ENCODE measurements at regions not wholly inside any gene's neighbourhood (a gene's known extent, or its start where the extent isn't known, plus 50 kb on each side); places are given as distances from the start of the nearest gene placed in this dataset.

DNA sequence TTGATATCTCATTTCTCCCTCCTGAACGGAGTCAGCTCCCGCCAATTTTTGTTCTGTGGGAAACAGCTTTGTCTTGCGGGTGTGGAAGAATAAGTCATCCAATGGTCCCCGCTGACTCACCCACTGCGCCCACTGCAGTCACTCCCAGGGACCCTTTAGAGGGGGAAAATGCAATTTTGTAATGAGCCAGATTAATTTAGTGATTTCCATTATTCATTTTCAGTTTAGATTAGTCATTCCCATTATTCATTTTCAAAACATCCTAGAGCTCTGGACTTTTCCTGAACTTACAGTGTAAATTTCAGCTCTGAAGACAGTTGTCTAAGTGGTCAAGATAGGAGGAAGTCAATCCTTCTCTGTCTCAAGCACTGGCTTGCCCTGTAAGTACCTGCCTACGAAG lies 154.9 kb upstream of the TMEM72 start:
- Mint-ChIP-seq H3K27me3 (ENCODE audit: low read depth) (no peaks in the 10 kb centered on the region), H3K4me1 (ENCODE audit: low read depth) (no peaks in the 10 kb centered on the region), H3K9me3 (no peaks in the 10 kb centered on the region), H3K4me3 (ENCODE audit: low read depth) (no peak overlapping the region), H3K27ac (no peak overlapping the region), H3K36me3 (ENCODE audit: low read depth) (no peaks in the 10 kb centered on the region)
- DNase-seq (ENCODE audit: low spot score) = no peak
- intact Hi-C loops (cut with micrococcal nuclease) = no loop called here

DNA sequence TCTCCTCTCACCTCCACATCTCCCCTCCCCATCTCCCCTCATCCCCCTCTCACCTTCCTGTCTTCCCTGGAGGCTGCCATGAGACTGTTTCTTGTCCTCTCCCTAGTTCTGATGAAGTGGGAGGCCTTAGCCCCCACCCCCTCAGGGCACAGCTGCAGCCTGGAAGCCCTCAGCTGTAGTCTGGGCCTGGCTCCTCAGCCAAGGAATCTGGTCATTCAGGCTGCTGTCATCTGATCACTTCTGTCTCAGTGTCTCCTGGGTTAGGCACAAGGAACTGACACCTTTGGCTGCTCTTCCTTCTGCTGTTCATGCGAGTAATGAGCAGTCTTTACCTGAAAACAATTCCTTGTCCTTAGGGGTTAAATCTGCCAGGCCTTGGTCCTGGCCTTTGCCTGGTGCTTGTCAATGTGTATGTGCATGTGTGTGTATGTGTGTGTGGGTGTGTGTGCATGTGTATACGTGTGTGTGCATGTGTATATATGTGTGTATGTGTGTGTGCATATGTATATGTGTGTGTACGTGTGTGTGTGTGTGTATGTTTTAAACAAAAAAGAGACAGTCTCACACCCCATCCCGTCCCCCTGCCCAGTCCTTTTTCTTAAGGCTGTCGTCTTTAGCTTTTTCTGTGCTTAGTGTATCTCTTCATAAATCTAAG lies 153.5 kb upstream of the TMEM72 start:
- no peaks in the 10 kb centered on the region for H3K36me3 Mint-ChIP-seq (ENCODE audit: low read depth)
- H3K9me3 Mint-ChIP-seq = no peaks in the 10 kb centered on the region
- no peak for DNase-seq (ENCODE audit: low spot score)
- H3K4me1 Mint-ChIP-seq (ENCODE audit: low read depth) = no peaks in the 10 kb centered on the region
- H3K27me3 Mint-ChIP-seq (ENCODE audit: low read depth) = no peaks in the 10 kb centered on the region
- intact Hi-C loops (cut with micrococcal nuclease) = no loop called here
- H3K27ac Mint-ChIP-seq = no peak overlapping the region
- no peak overlapping the region for H3K4me3 Mint-ChIP-seq (ENCODE audit: low read depth)

DNA sequence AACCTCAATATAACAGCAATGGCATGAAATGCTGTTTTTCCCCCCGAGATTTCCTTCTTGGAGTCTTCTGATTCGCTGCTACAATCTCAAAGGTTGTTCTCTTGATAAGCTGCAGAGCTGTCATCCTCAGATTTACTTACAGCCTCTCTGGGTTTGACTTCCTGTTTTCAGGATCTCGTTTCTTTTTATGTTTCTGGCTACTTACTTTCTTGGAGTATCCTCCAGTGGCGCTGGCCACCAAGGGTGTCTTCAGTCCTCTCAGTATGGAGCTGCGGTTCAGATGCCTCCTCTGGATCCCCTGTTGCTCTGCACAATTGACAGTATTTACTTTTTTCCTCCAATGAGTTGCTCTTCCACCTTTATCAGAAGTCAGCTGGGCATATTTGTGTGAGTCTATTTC lies 152.0 kb upstream of the TMEM72 start:
- no peaks in the 10 kb centered on the region for H3K27me3 Mint-ChIP-seq (ENCODE audit: low read depth)
- H3K9me3 Mint-ChIP-seq = no peaks in the 10 kb centered on the region
- H3K36me3 Mint-ChIP-seq (ENCODE audit: low read depth) = no peaks in the 10 kb centered on the region
- H3K27ac Mint-ChIP-seq = no peak overlapping the region
- intact Hi-C loops (cut with micrococcal nuclease) = no loop called here
- H3K4me3 Mint-ChIP-seq (ENCODE audit: low read depth) = no peak overlapping the region
- no peak for DNase-seq (ENCODE audit: low spot score)
- no peaks in the 10 kb centered on the region for H3K4me1 Mint-ChIP-seq (ENCODE audit: low read depth)

DNA sequence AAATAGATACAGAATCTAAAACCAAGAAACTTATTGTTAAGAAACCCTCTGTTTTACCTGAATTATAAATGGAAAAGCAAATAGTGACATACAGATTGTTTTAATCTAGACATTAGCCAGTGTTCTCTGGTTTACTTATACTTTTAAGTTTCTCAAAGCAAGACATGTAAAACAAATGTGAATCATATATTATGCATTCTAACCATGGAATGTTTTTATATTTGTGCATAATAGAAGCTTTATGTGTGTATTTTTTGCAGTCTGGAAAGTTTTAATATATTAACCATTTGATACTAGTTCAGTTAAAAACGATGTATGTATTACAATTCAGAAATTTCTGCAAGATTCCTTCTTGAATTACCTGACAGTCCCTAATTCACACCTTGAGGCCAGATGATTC lies 150.6 kb upstream of the TMEM72 start:
- H3K36me3 Mint-ChIP-seq (ENCODE audit: low read depth) = no peaks in the 10 kb centered on the region
- DNase-seq (ENCODE audit: low spot score) = no peak

DNA sequence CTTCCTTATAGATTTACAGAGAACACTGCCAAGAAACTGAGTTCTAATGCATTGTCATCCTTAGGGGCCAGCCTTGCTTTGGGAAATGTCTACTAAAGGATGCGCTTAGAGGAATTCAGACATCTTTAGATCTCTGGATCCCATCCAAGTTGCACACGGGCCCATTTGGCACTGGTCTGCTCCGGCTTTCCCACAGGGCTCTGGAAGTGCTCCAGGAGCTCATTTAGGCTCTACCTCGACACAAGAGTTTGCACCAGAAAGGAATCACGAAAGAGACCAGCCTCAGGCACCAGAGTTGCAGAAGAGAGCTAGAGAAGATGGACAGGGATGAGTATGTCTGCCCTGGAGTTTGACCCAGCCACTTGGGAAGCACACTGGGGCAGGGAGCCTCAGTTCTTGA lies 150.1 kb upstream of the TMEM72 start:
- Mint-ChIP-seq H3K4me3 (ENCODE audit: low read depth) (no peak overlapping the region), H3K4me1 (ENCODE audit: low read depth) (no peaks in the 10 kb centered on the region), H3K27ac (no peak overlapping the region), H3K9me3 (no peaks in the 10 kb centered on the region), H3K27me3 (ENCODE audit: low read depth) (peaks cover 2% of the 10 kb centered on the region), H3K36me3 (ENCODE audit: low read depth) (no peaks in the 10 kb centered on the region)
- DNase-seq (ENCODE audit: low spot score) = no peak
- intact Hi-C loops (cut with micrococcal nuclease) = no loop called here

More for the DNA sequence above, 150.6 kb upstream of the TMEM72 start:
- intact Hi-C loops (cut with micrococcal nuclease) = no loop called here
- H3K4me3 Mint-ChIP-seq (ENCODE audit: low read depth) = no peak overlapping the region
- no peaks in the 10 kb centered on the region for H3K9me3 Mint-ChIP-seq
- H3K27me3 Mint-ChIP-seq (ENCODE audit: low read depth) = peaks cover 2% of the 10 kb centered on the region
- H3K27ac Mint-ChIP-seq = no peak overlapping the region
- H3K4me1 Mint-ChIP-seq (ENCODE audit: low read depth) = no peaks in the 10 kb centered on the region

DNA sequence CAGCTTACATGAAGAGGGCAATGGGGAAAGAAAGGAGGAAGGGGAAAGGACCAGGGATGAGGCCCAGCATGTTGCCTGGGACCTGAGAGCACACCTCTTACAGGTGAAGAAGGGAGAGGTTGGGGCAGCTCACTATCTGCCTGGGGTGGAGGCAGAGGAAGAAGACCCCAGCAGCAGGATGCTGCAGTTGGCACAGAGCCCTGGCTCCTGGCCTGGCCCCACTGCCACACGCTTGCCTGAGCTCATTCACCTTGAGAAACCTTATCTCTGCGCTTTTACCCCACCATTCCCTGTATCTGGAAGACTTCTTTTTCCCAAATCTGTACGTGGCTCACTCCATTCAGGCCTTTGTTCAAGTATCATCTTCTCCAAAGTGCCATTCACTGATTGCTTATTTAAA lies 147.8 kb upstream of the TMEM72 start:
- Mint-ChIP-seq H3K9me3 (no peaks in the 10 kb centered on the region), H3K27me3 (ENCODE audit: low read depth) (peaks cover 2% of the 10 kb centered on the region), H3K27ac (no peak overlapping the region), H3K4me3 (ENCODE audit: low read depth) (no peak overlapping the region), H3K36me3 (ENCODE audit: low read depth) (no peaks in the 10 kb centered on the region), H3K4me1 (ENCODE audit: low read depth) (no peaks in the 10 kb centered on the region)
- intact Hi-C loops (cut with micrococcal nuclease) = no loop called here
- no peak for DNase-seq (ENCODE audit: low spot score)

DNA sequence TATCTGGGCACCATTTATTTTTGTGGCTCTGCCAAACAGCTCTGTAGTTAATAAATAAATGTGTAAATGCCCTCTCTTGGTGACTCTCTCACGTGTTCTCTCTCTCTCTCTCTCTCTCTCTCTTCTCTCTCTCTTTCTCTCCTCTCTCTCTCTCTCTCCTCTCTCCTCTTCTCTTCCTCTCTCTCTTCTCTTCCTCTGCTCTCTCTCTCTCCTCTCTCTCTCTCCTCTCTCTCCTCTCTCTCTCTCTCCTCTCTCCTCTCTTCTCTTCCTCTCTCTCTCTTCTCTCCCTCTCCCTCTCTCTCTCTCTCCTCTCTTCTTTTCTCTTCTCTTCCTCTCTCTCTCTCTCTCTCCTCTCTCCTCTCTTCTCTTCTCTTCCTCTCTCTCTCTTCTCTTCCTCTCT lies 145.8 kb upstream of the TMEM72 start:
- intact Hi-C loops (cut with micrococcal nuclease) = no loop called here
- no peak for DNase-seq (ENCODE audit: low spot score)
- H3K27ac Mint-ChIP-seq = no peak overlapping the region
- no peaks in the 10 kb centered on the region for H3K9me3 Mint-ChIP-seq
- peaks cover 2% of the 10 kb centered on the region for H3K27me3 Mint-ChIP-seq (ENCODE audit: low read depth)
- H3K36me3 Mint-ChIP-seq (ENCODE audit: low read depth) = no peaks in the 10 kb centered on the region
- no peaks in the 10 kb centered on the region for H3K4me1 Mint-ChIP-seq (ENCODE audit: low read depth)
- no peak overlapping the region for H3K4me3 Mint-ChIP-seq (ENCODE audit: low read depth)

DNA sequence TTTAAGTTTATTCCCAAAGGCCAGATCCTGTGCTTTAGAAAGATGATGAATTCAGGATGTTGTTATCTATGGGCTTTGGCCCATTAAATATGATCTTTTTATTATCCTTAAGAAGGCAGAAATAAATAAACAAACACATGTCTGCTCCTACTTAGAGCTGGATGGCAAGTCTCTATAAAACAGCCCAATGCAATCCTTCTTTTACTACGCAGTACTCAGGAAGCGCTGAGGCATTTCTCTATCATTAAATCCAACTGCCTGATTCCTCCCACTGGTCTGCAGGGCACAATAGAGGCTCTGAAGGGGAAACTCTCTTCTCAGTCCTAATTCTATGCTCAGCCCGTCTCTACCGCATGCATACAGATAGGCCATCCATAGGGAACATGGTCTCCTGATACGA lies 144.5 kb upstream of the TMEM72 start:
- H3K27ac Mint-ChIP-seq = no peak overlapping the region
- H3K9me3 Mint-ChIP-seq = no peaks in the 10 kb centered on the region
- no peaks in the 10 kb centered on the region for H3K4me1 Mint-ChIP-seq (ENCODE audit: low read depth)
- intact Hi-C loops (cut with micrococcal nuclease) = no loop called here
- no peak overlapping the region for H3K4me3 Mint-ChIP-seq (ENCODE audit: low read depth)
- DNase-seq (ENCODE audit: low spot score) = no peak
- H3K27me3 Mint-ChIP-seq (ENCODE audit: low read depth) = peaks cover 2% of the 10 kb centered on the region
- H3K36me3 Mint-ChIP-seq (ENCODE audit: low read depth) = no peaks in the 10 kb centered on the region

DNA sequence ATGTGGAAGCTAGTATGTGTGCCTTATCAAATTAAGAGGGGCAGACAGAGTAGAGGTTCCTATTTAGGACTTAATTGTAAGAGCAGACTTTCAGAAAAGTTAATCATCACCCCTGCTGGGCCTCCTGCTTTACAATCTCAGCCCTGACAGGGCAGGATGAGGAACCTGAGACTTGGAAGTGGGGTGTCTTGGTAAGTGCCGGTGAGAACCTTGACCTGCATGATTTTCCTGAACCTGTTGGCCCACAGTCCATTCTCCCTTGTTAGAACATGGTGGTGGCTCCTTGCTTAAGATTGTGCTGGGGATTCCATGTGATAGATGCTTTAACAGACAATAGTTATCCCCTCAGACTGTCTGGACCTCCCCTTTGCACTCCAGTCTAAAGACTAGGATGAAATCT lies 141.7 kb upstream of the TMEM72 start:
- no peaks in the 10 kb centered on the region for H3K9me3 Mint-ChIP-seq
- no peak for DNase-seq (ENCODE audit: low spot score)
- no peaks in the 10 kb centered on the region for H3K36me3 Mint-ChIP-seq (ENCODE audit: low read depth)
- no peak overlapping the region for H3K27ac Mint-ChIP-seq
- peaks cover 2% of the 10 kb centered on the region for H3K27me3 Mint-ChIP-seq (ENCODE audit: low read depth)
- H3K4me1 Mint-ChIP-seq (ENCODE audit: low read depth) = no peaks in the 10 kb centered on the region
- no peak overlapping the region for H3K4me3 Mint-ChIP-seq (ENCODE audit: low read depth)
- intact Hi-C loops (cut with micrococcal nuclease) = no loop called here

DNA sequence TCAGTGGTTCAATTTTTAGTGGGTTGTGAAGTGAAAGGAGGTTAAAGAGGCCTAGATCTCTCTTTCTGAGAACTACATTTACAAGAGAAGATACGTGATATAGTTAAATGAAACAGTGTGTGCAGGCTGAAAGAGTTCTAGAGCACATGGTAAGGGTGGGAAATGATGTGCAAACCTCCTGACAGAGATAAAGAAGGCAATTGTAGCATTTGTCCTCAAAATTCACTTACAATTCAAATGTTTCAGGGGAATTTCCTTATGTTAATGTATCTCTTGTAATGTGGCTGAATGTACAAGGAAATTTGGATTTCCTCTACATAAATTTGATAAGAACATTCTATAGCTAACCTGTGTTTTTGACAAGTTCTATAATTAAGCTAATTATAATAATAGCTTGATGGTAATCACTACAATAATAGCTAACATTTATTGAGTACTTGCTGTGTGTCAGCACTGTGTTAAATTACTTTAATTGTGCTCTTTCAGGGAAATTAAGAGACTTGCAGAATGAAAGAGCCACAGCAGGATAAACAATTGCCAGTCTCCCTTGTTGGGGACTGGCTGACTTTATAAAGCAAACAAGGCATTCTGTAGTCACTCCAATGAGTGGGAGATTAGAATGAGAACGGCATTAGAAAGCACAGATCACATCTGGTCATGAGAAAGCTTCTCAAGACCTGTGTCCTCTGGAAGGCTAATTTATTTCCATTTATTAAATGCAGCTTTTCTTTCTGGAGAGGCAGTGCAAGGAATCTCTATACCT lies 139.7 kb upstream of the TMEM72 start:
- intact Hi-C loops (cut with micrococcal nuclease) = no loop called here
- Mint-ChIP-seq H3K4me1 (ENCODE audit: low read depth) (no peaks in the 10 kb centered on the region), H3K36me3 (ENCODE audit: low read depth) (no peaks in the 10 kb centered on the region), H3K4me3 (ENCODE audit: low read depth) (no peak overlapping the region), H3K9me3 (no peaks in the 10 kb centered on the region), H3K27ac (no peak overlapping the region), H3K27me3 (ENCODE audit: low read depth) (no peaks in the 10 kb centered on the region)
- no peak for DNase-seq (ENCODE audit: low spot score)

DNA sequence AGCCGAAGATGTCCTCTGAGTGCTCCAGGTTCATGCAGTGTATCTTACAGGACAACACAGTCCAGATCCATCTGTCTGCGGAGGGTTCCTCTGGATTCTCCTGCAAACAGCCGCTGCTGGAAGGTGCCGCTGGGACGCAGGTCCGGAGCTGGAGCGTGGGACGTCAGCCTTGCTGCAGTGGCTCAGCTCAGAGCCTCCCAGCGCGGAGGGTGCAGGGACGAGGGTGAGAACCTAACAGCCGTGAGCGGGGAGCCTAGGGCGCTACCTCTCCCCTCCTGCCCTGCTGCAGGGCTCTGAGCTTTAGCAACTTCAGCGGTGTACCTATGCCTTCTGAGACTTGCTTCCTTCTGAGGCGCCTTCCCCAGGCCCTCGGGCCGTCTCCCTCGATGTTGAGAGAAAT lies 137.6 kb upstream of the TMEM72 start:
- no peak overlapping the region for H3K27ac Mint-ChIP-seq
- H3K9me3 Mint-ChIP-seq = no peaks in the 10 kb centered on the region
- intact Hi-C loops (cut with micrococcal nuclease) = no loop called here
- H3K27me3 Mint-ChIP-seq (ENCODE audit: low read depth) = no peaks in the 10 kb centered on the region
- no peaks in the 10 kb centered on the region for H3K4me1 Mint-ChIP-seq (ENCODE audit: low read depth)
- H3K36me3 Mint-ChIP-seq (ENCODE audit: low read depth) = no peaks in the 10 kb centered on the region
- H3K4me3 Mint-ChIP-seq (ENCODE audit: low read depth) = no peak overlapping the region
- DNase-seq (ENCODE audit: low spot score) = no peak

DNA sequence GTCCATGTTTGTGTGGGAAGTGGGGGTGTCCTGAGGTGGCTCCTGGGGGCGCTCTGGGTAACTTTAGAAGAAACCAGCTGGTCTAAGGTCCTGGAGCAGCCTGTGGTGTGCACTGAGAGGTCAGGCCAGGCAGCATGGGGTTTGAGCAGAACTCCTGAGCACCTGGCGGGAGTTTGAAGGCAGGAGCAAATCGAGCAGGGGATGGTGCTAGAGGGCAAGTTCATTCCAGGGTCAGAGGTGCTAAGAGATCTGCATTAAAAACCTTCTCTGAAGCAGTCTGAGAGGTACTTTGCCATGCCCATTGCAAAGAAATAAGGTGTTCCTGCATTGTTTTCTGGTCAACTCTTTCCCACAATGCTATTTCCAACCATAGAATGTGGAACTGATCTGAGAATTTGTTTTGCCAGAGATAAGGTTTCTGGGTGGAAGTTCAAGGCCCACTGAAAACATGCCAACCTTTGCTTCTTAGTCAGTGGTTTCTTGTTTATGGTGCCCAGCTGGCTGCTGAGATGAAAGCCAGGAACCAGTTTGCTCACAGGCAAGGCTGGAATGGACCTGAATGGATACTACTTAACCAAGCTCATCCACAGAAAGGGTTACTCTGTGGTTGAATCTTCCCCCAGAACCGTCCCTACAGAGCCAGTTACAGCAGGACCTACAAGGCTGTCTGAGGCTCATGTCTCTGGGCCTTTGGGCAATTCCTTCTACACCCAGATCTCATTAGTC lies 136.3 kb upstream of the TMEM72 start:
- Mint-ChIP-seq H3K36me3 (ENCODE audit: low read depth) (no peaks in the 10 kb centered on the region), H3K27me3 (ENCODE audit: low read depth) (no peaks in the 10 kb centered on the region), H3K4me1 (ENCODE audit: low read depth) (no peaks in the 10 kb centered on the region), H3K27ac (no peak overlapping the region), H3K9me3 (no peaks in the 10 kb centered on the region), H3K4me3 (ENCODE audit: low read depth) (no peak overlapping the region)
- DNase-seq (ENCODE audit: low spot score) = no peak
- intact Hi-C loops (cut with micrococcal nuclease) = no loop called here

DNA sequence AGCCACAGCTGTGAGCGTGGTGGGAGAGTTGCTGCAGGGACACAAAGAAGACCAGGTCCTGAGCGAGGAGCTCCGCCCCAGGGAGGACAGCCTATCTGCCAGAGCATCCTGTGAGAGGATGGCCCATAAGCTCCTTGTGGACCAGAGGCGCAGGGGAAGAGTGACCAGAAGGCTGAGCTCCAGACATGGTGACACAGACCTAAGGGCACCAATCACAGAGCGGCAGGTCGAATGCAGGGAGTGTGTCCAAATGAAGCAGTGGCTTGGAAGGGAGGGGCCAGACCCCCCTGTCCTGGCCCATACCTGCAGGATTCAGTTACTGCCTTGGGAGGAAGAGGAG lies 135.8 kb upstream of the TMEM72 start:
- no peak for DNase-seq (ENCODE audit: low spot score)
- intact Hi-C loops (cut with micrococcal nuclease) = no loop called here
- no peaks in the 10 kb centered on the region for H3K27me3 Mint-ChIP-seq (ENCODE audit: low read depth)
- H3K9me3 Mint-ChIP-seq = no peaks in the 10 kb centered on the region
- no peaks in the 10 kb centered on the region for H3K36me3 Mint-ChIP-seq (ENCODE audit: low read depth)
- no peaks in the 10 kb centered on the region for H3K4me1 Mint-ChIP-seq (ENCODE audit: low read depth)
- no peak overlapping the region for H3K4me3 Mint-ChIP-seq (ENCODE audit: low read depth)
- H3K27ac Mint-ChIP-seq = no peak overlapping the region
